CD4-positive, alpha-beta T cell treated with Interleukin-10 for 1 hour (primary cell): ENCODE measurements at regions not wholly inside any gene's neighbourhood (a gene's known extent, or its start where the extent isn't known, plus 50 kb on each side); places are given as distances from the start of the nearest gene placed in this dataset.
"Not testable (repeated sequence)": the region's sequence is repeated elsewhere in the genome, so short reads cannot be mapped to it uniquely, and the experiment has no call there.

Experiments used
- DNase-seq: peaks from one replicate; pipeline ENCODE4 v3.0.0-alpha.2; 2020

DNA sequence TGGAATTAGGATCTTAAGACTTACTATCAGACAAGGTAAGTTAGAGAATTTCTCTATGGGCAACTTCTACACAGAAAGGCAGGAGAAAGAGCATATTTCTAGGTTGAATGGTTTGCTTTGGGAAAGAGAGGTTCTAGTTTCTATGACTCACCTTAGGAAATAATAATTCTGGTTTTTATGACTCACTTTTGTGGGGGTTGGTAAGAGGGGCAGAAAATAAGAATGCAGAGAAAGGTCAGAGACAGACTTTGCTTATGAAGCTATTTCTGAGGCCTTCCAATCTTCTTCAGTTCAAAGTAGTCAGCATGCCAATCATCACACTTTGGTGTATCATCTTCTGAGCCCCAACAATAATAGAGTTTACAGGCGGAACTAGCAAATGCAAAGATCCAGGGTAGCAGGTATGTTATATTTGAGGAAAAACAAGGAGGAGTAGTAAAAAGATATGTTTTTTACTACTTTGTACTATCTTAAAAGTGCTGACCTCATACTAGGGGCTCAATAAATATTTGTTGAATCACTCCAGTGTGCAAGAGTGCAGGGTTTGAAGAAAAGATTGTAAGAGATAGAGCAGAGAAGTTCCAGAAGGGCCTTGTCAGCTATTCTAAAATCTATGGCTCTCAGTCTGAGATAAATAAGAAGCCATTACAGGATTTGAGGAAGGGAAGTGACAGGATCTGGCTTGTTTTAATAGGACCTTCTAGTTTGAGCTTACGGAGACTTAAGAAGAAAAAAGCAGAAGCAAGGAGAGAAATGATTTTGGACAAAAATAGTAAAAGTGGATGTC, 56.7 kb upstream of the LRFN5 start:
- no peak for DNase-seq

GRCh38 chr14:41549282-41549681, 57.4 kb upstream of the LRFN5 start:
- no peak for DNase-seq

- DNase-seq: no peak
These were observed 58.0 kb upstream of the LRFN5 start for GRCh38 chr14:41548666-41549065.

DNA sequence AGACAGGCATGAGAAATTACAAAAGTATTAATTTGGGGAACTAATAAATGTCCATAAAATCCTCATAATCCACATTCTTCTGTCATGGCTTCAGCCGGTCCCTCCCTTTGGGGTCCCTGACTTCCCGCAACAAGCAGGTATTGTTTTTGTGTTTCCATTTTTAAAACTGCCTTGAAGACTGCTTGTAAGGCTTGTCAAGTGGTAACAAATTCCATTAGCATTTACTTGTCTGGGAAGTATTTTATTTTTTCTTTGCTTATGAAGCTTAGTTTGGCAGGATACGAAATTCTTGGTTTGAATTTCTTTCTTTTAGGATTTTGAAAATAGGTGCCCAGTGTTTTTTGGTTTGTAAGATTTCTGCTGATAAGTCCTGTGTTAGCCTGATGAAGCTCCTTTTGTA, 65.3 kb upstream of the LRFN5 start:
- no peak for DNase-seq

DNA sequence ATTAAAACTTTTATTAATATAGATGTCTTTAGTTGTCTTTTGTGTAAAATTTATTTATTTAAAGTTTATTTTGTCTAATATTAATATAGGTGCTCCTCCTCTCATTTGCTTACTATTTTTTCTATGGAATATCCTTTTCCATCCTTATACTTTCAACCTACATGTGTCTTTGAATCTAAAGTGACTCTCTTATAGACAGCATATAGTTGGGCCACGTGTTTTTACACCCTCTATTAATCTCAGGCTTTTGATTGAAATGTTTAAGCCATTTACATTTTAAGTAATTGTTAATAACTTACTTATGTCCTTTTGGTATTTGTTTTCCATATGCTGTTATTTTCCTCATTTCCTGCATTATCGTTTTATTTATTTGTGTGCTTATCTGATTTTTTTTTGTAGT, 74.4 kb upstream of the LRFN5 start:
- DNase-seq: no peak

DNA sequence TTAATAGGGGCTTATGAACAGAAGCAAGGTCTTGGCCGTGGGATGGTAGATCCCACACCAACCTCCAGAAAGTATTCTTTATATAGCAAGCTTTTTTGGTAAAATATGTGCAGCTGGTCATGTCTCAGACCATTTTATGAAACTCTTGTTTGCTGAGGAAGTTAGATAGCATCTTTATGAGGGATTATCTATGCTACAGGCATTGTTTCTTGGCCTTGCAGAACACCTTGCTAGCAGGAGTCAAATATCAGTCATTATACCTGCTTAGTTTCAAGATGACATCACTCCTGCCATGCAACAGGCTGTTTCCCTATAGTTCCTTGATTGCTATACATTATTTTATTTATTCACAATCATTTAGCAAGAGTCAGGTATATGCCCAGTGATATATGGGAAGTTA, 84.8 kb upstream of the LRFN5 start:
- no peak for DNase-seq

DNA sequence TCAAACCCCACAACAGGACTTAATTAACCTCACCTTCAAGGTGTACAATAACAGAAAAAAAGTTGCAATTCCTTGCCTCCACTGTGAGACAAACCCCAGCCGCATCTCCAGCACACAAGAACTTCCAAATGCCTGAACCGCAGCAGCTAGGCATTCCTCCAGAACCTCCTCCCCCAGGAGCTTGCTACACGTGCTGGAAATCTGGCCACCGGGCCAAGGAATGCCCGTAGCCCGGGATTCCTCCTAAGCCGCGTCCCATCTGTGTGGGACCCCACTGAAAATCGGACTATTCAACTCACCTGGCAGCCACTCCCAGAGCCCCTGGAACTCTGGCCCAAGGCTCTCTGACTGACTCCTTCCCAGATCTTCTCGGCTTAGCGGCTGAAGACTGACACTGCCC, 88.6 kb upstream of the LRFN5 start:
- not testable (repeated sequence) for DNase-seq

GRCh38 chr14:41506552-41506951, 100.1 kb upstream of the LRFN5 start:
- no peak for DNase-seq

GRCh38 chr14:41505491-41505890, 101.2 kb upstream of the LRFN5 start:
- no peak for DNase-seq

GRCh38 chr14:41498959-41499358, 107.7 kb upstream of the LRFN5 start:
- DNase-seq: no peak

- no peak for DNase-seq
These were observed 116.4 kb upstream of the LRFN5 start for GRCh38 chr14:41490323-41490722.

GRCh38 chr14:41489315-41489972, 117.2 kb upstream of the LRFN5 start:
- no peak for DNase-seq

DNA sequence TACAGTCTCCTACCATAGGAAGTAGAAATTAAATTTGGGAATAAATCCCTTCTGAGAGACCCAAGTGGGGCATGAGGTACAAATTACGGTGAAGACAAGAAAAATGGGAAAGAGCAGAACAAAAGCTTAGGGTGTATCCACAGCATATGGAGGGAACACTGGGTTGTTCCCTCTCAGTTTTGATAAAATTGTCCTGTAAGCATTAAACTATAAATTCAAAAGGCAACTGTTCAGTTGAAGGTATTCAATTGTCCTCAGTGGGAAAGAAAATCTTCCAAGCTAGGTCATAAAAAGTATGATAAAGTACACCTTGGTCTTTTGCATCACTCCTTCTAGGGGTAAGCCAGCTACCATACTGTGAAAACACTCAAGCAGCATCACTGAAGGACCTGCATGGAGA, 118.3 kb upstream of the LRFN5 start:
- DNase-seq: no peak

GRCh38 chr14:41482861-41483260, 123.8 kb upstream of the LRFN5 start:
- no peak for DNase-seq

- no peak for DNase-seq
These were observed 130.2 kb upstream of the LRFN5 start for GRCh38 chr14:41476526-41476925.

DNA sequence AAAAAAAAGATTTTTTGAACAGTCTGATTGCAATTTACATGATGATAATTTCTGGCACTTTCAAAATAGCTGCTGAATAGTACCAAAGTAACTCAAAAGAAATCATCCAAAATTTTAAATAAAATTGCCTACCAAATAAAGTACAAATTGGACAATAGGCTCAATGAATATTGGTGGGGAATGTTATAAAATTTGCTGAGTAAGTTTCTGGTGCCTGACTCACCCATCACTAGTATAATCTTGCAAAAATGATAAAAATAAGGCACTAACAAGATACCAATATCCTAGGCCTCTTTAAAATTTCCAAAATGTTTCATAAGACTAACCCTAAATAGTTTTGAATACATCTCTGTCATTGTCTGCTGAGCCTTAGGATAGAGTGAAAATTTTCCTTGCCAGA, 145.3 kb upstream of the LRFN5 start:
- no peak for DNase-seq

- DNase-seq: no peak
These were observed 149.3 kb upstream of the LRFN5 start for GRCh38 chr14:41457393-41457792.

- DNase-seq: no peak
These were observed 157.6 kb upstream of the LRFN5 start for GRCh38 chr14:41449066-41449465.

- no peak for DNase-seq
These were observed 160.7 kb upstream of the LRFN5 start for GRCh38 chr14:41446008-41446407.

- DNase-seq: no peak
These were observed 183.2 kb upstream of the LRFN5 start for GRCh38 chr14:41423503-41423902.

- not testable (repeated sequence) for DNase-seq
These were observed 185.4 kb upstream of the LRFN5 start for GRCh38 chr14:41421308-41421707.

- no peak for DNase-seq
These were observed 187.0 kb upstream of the LRFN5 start for GRCh38 chr14:41419709-41420108.

- no peak for DNase-seq
These were observed 187.8 kb upstream of the LRFN5 start for GRCh38 chr14:41418851-41419250.

- DNase-seq: no peak
These were observed 196.9 kb upstream of the LRFN5 start for GRCh38 chr14:41409806-41410205.

- DNase-seq: no peak
These were observed 202.6 kb upstream of the LRFN5 start for GRCh38 chr14:41404126-41404525.
